DMS53 treated with DMSO at 0.1 percent for 48 hours (cell line): ENCODE measurements at regions not wholly inside any gene's neighbourhood (a gene's known extent, or its start where the extent isn't known, plus 50 kb on each side); places are given as distances from the start of the nearest gene placed in this dataset.
"Not testable (repeated sequence)": the region's sequence is repeated elsewhere in the genome, so short reads cannot be mapped to it uniquely, and the experiment has no call there.

Experiments
- DNase-seq: peaks from one replicate; lab custom pipeline; 2025; ENCODE audit not compliant: unreplicated experiment; lab: John Stamatoyannopoulos, UW

DNA sequence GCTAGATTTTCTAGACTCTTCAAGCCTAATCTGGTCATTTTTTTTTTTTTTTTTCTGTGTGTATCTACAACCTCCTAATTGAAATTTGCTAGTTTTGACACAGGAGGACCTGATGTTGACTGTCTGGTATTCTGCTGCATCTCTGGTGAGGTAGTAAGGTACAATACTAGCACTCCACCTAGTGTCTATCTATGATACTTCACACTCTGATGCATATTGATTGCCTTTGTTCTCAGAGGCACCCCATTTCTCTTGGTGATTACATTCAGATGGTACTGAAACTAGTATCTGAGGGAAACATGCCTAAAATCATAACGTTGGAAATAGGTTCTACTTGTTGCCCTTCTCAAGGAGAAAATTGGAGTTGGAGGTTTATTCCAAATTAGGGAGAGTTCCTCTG is 930.5 kb upstream of the NOVA1 start:
- peak; percentile 54 for DNase-seq

DNA sequence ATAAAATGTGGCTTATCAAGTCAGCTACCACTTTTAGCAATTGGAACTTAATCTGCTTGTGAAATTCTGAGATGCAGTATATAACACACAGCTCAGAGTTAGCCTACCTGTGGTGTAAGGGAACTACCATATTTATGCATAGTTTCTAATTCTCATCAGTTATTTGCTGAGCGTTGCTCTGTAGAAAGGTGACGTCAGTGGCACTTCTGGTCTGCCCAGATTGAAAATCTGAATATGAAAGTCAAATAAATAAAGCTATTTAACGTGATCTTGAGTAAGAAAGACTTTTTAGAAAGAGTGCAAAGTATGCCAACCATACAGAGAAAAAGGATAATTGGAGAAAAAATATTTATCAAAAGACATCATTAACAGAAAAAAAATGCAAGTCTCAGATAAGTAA is 938.9 kb upstream of the NOVA1 start:
- no peak for DNase-seq

DNA sequence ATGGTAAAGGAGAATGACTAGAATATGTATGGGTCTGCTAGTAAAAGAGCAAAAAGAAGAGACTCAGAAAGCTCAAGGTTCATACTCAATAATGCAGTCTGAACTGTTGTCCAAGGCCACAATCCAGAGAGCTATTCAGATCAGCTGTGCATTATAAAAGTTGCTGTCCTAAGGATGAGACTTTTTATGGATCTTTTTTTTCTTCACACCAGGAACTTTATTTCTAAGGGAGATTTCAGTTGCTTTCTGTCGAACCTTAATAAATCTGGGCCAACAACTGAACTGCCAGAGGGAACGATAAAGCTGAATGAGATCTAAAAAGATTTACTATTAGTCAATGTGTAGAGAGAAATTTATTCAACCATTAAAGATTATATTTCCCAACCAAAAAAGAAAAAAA is 948.3 kb upstream of the NOVA1 start:
- no peak for DNase-seq

DNA sequence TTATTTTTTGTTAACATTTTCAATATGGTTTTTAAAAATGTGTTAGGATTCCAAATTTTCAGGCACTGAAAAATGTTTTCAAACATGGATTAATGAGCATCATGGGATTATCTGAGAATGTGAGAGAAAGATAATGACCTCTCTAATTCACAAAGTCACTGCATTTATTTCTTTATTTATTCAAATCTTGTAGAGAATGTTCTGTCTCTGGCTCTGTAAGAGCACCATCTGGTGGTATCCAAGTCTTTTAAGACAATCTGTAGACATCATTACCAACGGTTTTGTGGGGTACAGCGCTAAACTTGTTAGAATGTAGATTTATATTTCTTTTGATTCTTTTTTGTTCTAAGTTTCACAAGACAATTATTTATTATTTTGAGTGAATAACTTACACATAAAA is 956.0 kb upstream of the NOVA1 start:
- no peak for DNase-seq

DNA sequence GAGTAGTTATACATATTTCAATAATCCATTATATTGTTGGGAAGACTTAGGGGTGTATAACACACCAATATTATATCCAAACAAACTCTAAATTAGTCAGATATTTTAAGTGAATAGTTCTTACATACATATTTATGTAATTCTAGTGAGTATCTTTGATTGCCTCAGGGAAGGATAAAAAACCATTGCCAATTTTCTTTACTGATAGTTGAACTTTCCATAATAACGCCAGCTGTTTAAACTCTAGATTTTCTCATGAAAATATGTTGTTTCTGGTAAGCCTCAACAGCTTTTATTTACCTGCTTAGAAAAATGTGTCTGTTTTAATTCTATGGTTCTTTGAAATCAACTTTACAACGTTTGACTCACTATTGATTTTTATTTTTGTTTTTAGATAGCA is 959.6 kb upstream of the NOVA1 start:
- no peak for DNase-seq

DNA sequence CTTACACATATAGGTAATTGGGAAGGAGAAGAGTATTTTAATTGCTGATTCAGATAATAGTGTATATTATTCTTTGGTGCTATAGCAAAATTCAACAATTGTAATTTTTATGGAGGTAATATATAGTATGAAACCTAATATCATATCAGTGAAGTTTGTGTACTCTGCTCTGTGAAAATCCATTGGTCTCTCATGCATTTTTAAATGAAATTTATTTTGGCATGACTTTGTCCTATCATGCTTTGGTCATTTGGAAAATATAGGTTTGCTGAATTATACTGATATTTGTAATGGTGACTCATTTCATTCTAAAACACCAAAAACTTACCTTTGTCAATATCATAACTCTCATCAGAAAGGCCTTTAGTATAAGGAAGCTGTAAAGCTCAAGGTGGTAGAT is 962.0 kb upstream of the NOVA1 start:
- no peak for DNase-seq

DNA sequence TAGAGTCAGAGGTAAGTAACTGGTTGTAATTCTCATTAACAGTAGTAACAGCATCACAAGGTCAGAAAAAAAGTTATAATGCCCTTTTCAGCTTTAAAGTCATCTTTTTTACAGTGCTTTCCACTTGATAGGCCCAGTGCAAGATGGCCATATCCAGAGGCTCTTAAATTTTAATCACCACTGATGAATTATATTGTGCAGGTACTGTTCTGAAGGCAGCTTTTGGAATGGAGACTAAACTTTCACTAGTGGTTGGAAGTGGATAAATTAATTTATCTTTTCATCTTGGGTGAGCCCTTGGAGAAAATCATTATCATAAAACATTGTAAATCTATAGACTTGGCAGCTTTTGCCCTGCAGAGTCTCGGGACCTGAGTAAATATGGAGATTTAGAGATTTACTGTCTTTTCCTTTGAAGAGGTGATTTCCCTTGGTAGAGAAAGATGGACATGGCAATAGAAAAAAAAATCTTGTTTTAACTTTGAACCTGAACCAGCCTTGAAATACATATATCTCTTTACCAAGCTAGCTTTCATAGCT is 969.1 kb upstream of the NOVA1 start:
- no peak for DNase-seq

DNA sequence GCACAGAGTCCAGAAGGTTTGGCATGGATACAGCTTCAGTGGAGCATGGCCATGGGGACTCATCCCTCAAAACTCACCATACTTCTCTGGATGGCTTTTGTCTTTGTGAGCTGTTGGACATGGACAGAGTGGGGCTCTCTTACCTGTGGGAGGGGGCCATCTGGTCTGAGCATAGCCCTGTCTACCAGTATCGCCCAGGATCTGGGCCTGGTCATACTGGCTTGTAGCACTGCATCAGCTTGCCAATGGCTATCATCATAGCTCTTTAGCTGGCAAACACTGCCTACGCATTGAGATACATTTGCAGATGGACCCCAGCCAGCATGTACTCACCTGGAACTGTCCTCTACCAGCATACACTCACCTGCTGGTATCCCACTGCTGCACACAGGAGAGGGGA is 975.2 kb upstream of the NOVA1 start:
- no peak for DNase-seq

DNA sequence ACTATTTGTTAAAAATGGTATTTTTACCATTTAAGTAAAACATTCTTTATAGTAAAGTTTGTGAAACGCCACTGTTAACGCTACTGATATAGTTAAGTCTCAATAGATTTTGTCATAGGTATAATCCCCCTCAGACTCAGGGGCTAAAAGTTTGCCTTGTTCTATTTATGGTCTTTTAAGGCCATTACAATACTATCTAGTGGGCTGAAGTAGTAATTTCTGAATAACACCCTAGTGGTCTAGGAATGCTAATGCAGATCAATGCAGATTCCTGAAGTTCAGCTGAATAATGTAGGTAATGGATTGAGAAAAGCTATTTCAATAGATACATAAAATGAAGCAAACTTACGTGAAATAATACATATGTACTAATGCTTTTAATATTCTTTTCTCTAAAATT is 989.3 kb upstream of the NOVA1 start:
- DNase-seq: no peak

DNA sequence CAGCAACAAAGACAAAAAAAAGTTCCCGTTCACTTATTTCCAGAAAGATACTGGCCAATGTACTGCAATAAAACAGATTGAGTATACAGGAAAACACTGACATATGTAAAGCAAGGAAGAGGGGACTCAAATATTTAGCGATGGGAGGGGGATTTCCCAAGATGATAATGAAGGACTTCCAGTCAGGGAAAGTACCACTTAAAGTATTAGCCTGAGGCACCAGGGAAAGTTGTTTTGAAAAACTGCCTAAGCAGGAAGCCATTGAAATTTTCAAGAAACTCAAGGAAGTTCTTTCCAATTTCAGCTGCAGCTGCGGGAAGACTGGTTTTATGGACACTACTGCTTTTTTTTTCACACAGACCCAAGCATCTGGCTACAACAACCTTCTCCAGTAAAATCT is 1007.4 kb upstream of the NOVA1 start:
- no peak for DNase-seq

DNA sequence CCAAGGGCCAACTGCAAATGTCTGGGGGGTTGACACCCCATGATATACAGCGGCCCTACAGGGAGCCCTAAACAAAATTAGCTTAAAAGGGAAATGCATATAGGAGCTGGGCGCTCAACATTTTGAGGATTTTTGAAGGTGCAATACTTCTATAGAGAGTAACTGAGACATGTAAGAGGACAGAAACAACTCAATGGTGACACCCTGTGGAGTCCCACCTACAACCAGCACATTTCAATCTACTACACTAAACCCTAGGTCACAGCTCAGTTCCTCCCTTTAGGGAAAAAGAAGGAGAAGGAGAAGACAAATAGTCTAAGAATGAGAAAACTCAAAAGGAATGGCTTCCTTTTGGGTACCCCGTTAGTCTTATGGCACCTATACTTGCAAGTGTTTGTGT is 1010.5 kb upstream of the NOVA1 start:
- no peak for DNase-seq

DNA sequence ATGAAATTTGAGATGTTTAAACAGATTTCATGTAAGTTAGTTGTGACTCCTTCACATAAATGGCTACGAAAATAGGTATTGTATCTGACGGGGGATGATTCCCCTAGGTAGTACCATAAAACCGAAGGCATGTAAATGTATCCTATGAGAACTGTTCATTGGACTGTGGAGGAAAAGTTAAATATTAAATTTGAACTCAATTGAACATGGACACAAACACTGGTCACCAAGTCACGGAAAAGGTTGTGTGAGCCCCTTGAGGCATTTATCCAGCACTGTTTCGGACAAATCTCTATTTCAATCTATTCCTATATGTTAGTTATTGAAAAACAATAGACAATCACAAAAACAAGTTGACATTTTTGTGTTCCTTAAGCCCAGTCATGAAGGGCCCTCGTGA is 1014.3 kb upstream of the NOVA1 start:
- DNase-seq: no peak

DNA sequence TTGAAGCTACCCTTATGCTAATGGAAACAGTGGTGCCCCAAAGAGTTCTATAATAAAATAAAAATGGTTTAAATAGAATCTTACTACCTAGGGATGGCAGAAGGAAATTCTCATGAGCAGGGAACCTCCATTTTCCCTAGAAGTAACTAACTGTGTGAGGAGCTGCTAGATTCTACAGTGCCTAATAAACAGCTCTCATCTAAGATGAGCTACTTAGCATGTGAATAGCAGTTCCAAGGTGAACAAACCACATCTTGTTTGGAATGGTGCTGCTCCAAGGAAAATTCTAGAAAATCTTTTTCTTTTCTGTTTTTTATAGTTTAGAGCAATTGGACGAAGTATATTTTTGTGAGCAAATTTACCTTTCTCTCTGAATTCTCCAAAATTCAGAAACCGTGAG is 1015.3 kb upstream of the NOVA1 start:
- DNase-seq: no peak

DNA sequence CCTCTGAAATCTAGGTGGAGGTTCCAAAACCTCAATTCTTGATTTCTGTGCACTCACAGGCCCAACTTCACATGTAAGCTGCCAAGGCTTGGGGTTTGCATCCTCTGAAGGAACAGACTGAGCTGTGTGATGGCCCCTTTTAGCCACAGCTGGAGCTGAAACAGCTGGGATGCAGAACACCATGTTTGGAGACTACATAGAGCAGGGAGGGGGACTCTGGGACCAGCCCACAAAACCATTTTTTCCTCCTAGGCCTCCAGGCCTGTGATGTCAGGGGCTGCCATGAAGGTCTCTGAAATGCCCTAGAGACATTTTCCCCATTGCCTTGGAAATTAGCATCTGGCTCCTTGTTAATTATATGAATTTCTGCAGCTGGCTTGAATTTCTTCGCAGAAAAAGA is 1025.9 kb upstream of the NOVA1 start:
- no peak for DNase-seq

DNA sequence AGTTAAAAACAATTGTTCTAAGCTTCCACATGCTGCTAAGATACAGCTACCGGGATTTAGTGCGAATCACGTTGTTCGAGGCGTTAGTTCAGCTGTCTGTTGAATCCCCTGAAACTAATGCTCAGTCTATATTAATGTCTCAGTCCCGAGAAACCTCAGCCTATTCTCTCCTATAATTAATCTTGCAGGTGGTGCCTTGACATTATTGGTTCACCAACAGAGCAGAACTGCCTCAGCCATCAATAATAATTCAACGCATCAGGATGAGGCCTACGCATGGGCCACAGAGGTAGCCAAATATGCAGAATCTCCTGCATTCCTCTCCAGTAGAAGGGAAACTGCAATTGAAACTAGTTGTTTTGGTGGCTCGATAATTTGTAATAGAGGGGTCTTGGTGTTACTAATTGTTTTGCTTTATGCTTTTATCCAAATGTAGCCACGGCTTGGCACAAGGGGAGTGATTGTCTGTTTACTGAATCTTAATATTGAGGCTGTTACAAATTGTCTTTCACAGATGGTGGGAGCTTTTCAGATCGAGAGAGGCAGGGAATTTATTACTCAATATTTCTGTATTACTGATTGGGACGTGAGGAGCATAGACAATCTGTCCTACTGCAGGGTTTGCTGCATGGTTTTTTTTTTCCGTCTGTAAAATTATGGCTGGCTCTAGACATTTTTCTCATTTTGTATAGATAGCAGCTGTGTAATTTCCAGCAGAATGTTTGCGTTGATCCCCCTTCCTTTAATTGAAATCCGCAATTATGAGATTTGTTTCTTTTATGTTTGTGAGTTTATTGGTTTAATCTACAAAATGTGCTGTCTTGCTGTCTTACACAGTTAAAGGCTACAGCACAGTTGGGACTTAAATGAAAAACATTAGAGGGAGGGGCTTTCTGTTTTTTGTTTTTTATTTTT is 1036.5 kb upstream of the NOVA1 start:
- DNase-seq: no peak

DNA sequence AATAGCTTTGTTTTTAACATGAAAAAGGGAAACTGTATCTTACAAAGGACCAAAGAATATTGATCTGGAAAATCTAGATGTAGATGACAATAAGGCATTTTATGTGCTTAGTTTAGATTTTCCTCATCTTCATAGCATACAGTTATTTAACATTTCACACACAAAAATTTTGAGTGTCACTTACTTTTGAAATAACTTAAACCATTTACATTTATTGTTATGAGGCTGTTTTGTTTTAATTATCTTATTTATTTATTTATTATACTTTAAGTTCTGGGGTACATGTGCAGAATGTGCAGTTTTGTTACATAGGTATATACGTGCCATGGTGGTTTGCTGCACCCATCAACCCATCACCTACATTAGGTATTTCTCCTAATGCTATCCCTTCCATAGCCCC is 1042.9 kb upstream of the NOVA1 start:
- not testable (repeated sequence) for DNase-seq

DNA sequence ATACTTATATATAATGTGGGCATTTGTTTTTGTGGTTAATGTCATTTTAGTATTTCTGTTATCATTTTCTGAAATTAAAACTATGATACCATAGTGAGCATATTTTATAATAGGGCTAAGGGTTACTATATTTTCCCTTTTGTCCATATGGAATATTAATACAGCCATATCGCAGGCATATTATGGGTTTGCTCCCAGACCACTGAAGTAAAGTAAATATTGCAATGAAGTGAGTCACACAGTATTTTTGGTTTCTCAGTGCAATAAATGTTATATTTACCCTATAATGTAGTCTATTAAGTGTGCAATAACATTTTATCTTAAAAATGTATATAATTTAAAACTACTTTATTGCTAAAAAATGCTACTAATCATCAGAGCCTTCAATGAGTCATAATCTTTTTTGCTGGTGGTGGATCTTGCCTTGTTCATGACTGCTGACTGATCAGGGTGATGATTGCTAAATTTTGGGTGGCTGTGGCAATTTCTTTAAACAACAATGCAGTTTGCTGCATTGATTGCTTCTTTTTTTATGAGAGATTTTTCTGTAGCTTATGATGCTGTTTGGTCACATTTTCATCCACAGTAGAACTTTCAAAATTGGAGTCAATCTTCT is 1044.5 kb upstream of the NOVA1 start:
- no peak for DNase-seq

DNA sequence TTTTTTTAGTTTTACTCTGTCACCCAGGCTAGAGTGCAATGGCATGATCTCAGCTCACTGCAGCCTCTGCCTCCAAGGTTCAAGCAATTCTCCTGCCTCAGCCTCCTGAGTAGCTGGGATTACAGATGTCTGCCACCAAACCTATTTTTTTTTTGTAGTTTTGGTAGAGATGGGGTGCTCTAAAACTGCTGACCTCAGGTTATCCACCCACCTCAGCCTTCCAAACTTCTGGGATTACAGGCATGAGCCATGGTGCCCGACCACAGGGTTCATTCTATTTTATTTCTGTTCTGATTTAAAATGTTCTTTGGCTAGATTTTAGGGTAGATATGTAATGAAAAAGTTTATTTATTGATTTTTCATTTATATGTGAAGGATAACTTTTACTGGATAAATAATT is 1062.8 kb upstream of the NOVA1 start:
- DNase-seq: no peak

DNA sequence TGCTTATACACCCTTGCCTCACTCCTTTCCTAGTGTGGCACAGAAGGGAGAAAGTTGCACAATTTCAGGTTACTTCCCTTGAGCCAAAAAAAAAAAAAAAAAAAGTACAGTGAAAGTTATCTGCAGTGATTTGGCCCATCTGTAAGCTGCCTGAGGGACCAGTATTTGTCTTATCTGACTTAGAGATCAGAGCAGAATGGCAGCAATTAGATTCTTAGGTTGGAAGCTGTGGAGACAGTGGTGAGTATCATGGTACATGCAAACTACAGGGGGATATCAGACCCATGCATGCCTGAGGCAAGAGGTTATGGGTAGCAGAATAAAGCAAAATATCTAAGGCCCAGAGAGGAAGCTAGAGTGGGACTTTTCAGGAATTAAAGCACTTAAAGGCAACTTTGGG is 1070.7 kb upstream of the NOVA1 start:
- DNase-seq: no peak

DNA sequence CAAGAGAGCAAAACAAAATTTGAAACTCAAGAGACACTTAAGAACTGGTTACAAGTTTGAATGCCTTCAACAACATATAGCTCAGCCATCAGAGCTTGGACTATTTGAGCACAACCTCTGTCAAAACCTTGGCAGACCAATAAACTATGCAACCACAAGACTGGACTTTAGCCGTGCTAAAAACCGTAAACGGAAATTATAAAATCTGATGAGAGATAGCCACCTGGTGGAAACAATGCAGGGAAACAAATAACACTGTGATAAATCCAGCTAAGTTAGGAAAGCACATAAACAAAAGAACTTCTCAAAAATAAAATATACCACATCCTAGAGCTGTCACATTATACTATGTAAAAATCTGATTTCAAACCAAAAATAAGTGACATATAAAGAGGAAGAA is 1074.2 kb upstream of the NOVA1 start:
- peak; percentile 31 for DNase-seq

DNA sequence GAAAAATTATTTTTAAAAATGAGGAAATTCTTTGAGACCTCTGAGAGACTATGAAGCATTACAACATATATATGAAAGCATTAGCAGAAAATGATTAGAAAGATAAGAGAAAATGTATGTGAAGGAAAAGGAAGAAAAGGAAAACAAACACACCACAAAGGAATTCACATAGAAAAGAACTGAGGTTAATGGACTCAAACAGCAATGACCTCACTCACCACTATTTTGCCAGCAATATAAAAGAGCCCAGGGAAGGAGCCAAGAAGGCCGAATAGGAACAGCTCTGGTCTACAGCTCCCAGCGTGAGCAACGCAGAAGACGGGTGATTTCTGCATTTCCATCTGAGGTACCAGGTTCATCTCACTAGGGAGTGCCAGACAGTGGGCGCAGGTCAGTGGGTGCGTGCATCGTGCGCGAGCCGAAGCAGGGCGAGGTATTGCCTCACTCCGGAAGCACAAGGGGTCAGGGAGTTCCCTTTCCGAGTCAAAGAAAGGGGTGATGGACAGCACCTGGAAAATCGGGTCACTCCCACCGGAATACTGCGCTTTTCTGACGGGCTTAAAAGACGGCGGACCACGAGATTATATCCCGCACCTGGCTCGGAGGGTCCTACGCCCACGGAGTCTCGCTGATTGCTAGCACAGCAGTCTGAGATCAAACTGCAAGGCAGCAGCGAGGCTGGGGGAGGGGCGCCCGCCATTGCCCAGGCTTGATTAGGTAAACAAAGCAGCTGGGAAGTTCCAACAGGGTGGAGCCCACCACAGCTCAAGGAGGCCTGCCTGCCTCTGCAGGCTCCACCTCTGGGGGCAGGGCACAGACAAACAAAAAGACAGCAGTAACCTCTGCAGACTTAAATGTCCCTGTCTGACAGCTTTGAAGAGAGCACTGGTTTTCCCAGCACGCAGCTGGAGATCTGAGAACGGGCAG is 1075.2 kb upstream of the NOVA1 start:
- not testable (repeated sequence) for DNase-seq
